ENCODE measurements at regions not wholly inside any gene's neighbourhood (a gene's known extent, or its start where the extent isn't known, plus 50 kb on each side); places are given as distances from the start of the nearest gene placed in this dataset.

- in situ Hi-C loops (cut with HindIII; ENCODE audit: low sequenced_read_pairs) = no loop called here
Observed at GRCh38 chr1:62981434-62981833, 197.5 kb downstream of the ATG4C start.

DNA sequence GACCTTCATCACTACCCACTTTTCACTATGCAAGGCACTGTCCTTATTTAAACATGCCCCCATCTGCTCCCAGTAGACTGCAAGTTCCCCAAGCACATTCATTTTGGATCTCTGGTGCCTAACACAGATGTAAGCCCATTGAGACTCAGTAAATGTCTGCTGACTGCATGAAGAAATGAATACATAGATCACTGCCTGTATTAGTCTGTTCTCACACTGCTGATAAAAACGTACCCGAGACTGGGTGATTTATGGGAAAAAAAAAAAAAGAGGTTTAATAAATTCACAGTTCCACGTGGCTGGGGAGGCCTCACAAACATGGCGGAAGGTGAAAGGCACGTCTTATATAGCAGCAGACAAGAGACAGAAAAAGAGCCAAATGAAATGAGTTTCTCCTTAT lies 204.9 kb downstream of the ATG4C start:
- in situ Hi-C loops (cut with HindIII; ENCODE audit: low sequenced_read_pairs) = no loop called here

GRCh38 chr1:62989497-62989896 lies 205.6 kb downstream of the ATG4C start:
- in situ Hi-C loops (cut with HindIII; ENCODE audit: low sequenced_read_pairs) = no loop called here

DNA sequence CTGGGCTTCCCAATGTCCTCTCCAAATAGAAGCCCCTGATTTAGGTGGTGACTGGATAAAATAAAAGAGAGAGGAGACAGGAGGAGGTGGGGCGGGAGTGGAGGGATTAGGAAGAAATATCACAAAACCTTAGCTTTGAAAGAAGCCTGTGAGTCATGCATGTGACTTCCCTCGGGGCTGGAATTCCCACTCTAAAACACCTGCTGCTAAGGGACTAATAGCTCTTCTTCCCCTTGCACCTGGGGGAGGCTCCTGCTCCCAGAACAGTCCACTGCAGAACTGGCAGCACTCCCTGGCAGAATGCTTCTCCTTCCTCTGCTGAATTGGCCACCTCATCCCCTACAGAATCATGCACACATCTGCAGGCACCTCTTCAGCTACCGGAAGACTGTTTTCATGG lies 207.2 kb downstream of the ATG4C start:
- in situ Hi-C loops (cut with HindIII; ENCODE audit: low sequenced_read_pairs) = no loop called here

- in situ Hi-C loops (cut with HindIII; ENCODE audit: low sequenced_read_pairs) = no loop called here
Observed at GRCh38 chr1:62993844-62994243, 209.9 kb downstream of the ATG4C start.

DNA sequence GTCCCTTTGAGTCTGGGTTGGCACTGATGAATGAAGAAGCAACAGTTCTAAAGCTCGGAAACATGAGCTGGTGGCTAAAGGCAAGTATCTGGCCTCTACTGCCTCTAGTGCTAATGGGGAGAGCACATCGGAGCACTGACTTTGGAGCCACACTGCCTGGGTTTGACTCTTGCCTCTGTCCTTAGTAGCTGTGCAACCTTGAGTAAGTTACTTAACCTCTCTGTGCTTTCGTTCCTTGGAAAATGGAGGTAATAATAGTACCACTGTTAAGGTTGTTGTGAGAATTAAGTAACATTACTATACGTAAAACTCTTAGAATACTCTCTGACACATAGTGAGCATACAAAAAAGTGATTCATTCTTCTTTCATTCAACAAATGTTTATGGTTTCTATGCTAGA lies 211.2 kb downstream of the ATG4C start:
- in situ Hi-C loops (cut with HindIII; ENCODE audit: low sequenced_read_pairs) = no loop called here

DNA sequence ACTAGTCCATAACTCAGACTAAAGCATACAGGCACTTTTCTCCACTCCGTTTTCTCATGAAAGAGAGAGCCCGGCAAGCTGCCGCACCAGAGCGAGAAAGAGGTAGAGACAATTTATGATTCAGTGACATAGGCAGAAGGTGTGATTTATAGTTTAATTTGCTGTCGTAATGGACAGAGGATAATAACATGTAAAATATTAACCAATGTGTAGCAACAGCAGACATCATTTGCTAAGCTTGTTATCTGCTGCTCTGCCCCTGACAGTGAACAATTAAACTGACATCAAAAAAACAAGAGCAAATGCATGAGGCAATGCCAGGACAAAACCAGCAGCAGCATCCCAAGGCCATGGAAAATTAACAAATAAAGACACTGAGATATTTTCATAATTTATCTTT lies 214.0 kb downstream of the ATG4C start:
- in situ Hi-C loops (cut with HindIII; ENCODE audit: low sequenced_read_pairs) = no loop called here

- in situ Hi-C loops (cut with HindIII; ENCODE audit: low sequenced_read_pairs) = no loop called here
Observed at GRCh38 chr1:62998845-62999649, 215.1 kb downstream of the ATG4C start.

DNA sequence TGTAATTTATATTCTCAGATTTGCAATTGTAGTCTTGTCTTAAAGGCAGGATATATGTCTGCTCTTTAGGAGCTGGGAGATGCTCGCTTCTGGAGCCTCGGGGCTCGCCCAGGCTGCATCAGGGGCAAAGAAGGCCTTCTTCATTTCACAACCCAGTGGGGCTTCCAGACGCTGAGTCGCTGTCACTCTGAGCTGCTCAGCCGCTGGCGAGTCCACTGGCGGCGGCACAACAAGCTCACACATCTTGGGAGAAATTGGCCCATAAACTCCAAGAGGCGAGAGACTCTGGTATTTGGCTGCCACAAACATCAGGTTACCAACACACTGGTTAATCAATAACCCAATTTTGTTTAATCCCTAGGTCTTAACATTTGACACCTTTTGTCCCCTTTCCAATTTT lies 216.6 kb downstream of the ATG4C start:
- in situ Hi-C loops (cut with HindIII; ENCODE audit: low sequenced_read_pairs) = no loop called here

GRCh38 chr1:63004868-63005267 lies 220.9 kb downstream of the ATG4C start:
- in situ Hi-C loops (cut with HindIII; ENCODE audit: low sequenced_read_pairs) = no loop called here

DNA sequence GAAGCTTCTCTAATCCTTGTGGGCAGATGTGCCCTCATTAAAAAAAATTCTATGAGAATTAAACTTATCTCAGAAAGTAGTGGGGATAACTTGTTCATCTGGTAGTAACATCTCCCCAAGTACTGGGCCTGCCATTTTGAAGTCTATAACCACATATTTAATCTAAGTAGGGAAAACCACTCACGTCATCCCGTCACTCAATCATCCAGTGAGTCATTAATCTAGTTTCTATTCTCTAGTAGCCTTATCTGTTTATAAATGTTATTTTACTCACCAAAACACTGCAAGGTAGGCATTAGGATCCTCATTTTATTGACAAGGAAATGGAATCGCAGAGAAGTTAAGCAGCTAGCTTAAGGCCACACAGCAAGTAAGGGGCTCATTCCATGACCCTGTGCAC lies 221.9 kb downstream of the ATG4C start:
- in situ Hi-C loops (cut with HindIII; ENCODE audit: low sequenced_read_pairs) = no loop called here

GRCh38 chr1:63009421-63009820 lies 225.5 kb downstream of the ATG4C start:
- in situ Hi-C loops (cut with HindIII; ENCODE audit: low sequenced_read_pairs) = no loop called here

GRCh38 chr1:63010913-63011660 lies 227.2 kb downstream of the ATG4C start:
- in situ Hi-C loops (cut with HindIII; ENCODE audit: low sequenced_read_pairs) = no loop called here

DNA sequence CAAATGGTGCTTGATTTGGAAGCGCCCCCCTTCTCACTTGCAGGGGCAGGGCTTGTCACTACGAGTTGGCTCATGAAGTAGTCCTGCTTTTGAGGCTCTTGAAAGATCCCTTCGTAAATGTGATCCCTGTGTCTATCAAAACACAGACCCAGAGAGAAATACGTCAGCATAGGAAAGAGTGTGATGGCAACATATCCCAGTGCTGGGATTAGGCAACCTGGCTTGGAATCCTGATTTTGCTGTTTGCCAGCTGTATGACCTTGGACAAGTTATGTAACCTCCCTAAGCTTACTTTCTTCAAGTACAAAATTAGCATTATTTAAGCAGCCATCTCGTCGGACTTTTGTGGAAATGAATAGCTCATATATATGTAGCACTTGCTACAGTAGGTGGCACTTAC lies 228.4 kb downstream of the ATG4C start:
- in situ Hi-C loops (cut with HindIII; ENCODE audit: low sequenced_read_pairs) = no loop called here

GRCh38 chr1:63014267-63014666 lies 230.3 kb downstream of the ATG4C start:
- in situ Hi-C loops (cut with HindIII; ENCODE audit: low sequenced_read_pairs) = no loop called here

DNA sequence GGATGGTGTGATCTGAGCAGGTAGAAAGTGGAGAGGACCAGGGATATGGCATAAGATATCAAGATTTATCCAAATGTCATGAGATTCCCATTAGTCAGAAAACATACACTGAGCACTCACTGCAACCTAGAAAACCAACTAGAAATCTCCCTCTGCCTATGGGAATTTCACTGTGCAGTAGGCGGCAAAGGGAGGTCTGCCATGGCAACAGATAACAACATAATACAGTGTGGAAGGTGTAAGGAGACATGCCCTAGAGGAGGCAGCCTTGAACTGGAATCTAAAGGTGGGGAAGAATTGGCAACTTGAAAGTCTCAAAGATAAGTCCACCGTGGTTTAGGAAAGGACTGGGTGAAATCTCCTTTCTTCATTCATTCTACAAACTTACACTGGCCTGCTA lies 238.4 kb downstream of the ATG4C start:
- in situ Hi-C loops (cut with HindIII; ENCODE audit: low sequenced_read_pairs) = no loop called here

- in situ Hi-C loops (cut with HindIII; ENCODE audit: low sequenced_read_pairs) = no loop called here
Observed at GRCh38 chr1:63023171-63023570, 239.2 kb downstream of the ATG4C start.

DNA sequence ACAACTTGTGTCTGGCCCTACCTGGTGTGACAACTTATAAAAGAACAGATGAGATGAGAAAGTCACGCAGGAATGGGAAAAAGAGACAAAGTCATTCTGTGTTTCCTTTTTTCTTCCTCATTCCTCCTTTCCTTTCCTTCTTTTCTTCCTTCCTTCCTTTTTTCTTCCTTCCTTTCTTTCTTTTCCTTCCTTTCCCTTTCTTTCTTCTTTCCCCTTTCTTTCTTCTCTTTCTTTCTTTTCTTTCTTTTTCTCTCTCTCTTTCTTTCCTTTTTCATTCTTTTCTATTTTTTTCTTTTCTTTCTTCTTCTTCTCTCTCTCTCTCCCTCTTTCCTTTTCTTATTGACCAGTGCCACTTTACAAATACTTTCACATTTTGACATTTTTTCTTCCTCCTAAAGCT lies 239.7 kb downstream of the ATG4C start:
- in situ Hi-C loops (cut with HindIII; ENCODE audit: low sequenced_read_pairs) = no loop called here

- in situ Hi-C loops (cut with HindIII; ENCODE audit: low sequenced_read_pairs) = no loop called here
Observed at GRCh38 chr1:63024132-63024531, 240.2 kb downstream of the ATG4C start.

DNA sequence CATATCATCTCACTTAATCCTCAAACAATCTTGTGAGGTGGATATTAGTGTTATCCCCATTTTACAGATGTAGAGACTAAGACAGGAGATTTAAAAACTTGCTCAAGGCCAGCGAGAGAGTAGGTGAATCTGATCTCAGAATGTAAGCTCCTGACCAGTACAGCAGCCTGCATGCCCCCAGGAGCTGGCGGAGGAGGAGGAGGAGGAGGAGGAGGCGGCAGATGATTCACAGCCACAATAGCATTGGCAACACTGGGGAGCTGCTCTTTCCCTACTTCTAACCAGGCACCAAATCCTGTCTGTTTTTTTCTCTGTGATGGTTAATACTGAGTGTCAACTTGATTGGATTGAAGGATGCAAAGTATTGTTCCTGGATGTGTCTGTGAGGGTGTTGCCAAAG lies 243.2 kb downstream of the ATG4C start:
- in situ Hi-C loops (cut with HindIII; ENCODE audit: low sequenced_read_pairs) = no loop called here

GRCh38 chr1:63032171-63032570 lies 248.2 kb downstream of the ATG4C start:
- in situ Hi-C loops (cut with HindIII; ENCODE audit: low sequenced_read_pairs) = no loop called here

DNA sequence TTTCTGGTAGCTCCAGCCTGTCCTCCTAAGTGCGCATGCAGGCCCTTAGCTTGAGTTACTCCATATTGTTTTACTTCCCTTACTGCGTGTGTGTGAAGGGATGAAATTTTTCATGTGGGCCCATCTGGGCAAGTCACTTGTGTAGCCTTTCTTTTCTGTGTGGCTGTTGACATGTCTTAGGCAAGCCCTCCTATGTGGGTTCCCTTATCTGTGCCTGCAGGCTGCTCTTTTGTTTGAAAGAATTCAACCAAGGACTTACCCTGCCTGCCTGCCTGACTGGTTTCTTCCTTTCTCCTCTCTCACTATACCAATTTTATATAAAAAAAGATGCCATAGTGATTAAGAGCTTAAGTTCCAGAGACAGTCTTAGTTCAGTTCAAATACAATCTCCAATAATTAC lies 249.3 kb downstream of the ATG4C start:
- in situ Hi-C loops (cut with HindIII; ENCODE audit: low sequenced_read_pairs) = no loop called here

Measured in DLD1 (cell line).